NB4 (cell line): ENCODE measurements at regions not wholly inside any gene's neighbourhood (a gene's known extent, or its start where the extent isn't known, plus 50 kb on each side); places are given as distances from the start of the nearest gene placed in this dataset.
"Not testable (repeated sequence)": the region's sequence is repeated elsewhere in the genome, so short reads cannot be mapped to it uniquely, and the experiment has no call there.

Source experiments
- POLR2A ChIP-seq: IDR thresholded peaks from 2 replicates; pipeline ENCODE4 v1.6.1; 2011; ENCODE audit warnings: mild to moderate bottlenecking; ENCODE audit not compliant: insufficient read length; ENCODE audit errors: extremely low read depth
- TF ChIP-seq, protein P1 (sequence below): IDR thresholded peaks from one replicate; pipeline ENCODE4 v1.5.1; 2012; ENCODE audit warnings: low read depth, low read length

DNA sequence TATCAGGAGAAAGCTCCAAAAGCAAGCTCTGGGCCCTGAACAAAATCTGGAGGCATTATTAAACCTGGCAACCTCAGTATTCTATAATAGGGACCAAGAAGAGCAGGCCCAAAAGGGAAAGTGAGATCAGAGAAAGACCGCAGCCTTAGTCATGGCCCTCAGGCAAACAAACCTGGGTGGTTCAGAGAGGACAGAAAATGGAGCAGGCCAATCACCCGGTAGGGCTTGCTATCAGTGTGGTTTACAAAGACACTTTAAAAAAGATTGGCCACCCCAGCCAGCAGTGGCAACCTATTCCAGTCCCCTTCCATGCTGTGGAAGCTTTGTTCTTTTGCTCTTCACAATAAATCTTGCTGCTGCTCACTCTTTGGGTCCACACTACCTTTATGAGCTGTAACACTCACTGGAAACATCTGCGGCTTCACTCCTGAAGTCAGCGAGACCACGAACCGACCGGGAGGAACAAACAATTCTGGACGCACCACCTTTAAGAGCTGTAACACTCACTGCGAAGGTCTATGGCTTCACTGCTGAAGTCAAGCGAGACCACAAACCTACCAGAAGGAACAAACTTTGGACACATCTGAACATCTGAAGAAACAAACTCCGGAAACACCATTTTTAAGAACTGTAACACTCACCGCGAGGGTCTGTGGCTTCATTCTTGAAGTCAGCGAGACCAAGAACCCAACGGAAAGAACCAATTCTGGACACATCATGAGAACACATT lies 1821.2 kb upstream of the PCDH20 start:
- not testable (repeated sequence) for TF ChIP-seq POLR2A
- TF ChIP-seq, protein P1, sequence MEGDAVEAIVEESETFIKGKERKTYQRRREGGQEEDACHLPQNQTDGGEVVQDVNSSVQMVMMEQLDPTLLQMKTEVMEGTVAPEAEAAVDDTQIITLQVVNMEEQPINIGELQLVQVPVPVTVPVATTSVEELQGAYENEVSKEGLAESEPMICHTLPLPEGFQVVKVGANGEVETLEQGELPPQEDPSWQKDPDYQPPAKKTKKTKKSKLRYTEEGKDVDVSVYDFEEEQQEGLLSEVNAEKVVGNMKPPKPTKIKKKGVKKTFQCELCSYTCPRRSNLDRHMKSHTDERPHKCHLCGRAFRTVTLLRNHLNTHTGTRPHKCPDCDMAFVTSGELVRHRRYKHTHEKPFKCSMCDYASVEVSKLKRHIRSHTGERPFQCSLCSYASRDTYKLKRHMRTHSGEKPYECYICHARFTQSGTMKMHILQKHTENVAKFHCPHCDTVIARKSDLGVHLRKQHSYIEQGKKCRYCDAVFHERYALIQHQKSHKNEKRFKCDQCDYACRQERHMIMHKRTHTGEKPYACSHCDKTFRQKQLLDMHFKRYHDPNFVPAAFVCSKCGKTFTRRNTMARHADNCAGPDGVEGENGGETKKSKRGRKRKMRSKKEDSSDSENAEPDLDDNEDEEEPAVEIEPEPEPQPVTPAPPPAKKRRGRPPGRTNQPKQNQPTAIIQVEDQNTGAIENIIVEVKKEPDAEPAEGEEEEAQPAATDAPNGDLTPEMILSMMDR = not testable (repeated sequence)
